ENCODE measurements at regions not wholly inside any gene's neighbourhood (a gene's known extent, or its start where the extent isn't known, plus 50 kb on each side); places are given as distances from the start of the nearest gene placed in this dataset.
"Not testable (repeated sequence)": the region's sequence is repeated elsewhere in the genome, so short reads cannot be mapped to it uniquely, and the experiment has no call there.

DNA sequence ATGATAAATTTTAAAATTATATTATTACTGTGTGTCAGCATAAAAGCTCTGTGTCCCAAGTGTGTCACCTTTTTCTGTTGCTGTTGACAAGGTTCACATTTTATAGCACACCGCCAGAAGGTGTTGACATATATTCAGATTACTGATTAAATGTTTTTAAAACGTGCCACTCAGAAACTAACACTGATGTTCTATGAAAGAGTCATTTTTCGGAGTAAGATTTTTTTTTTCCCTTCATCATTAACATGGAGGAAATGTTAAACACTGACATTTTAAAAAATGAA, 197.5 kb downstream of the TM9SF2 start:
- DNase-seq (ENCODE audit: low spot score): no peak

DNA sequence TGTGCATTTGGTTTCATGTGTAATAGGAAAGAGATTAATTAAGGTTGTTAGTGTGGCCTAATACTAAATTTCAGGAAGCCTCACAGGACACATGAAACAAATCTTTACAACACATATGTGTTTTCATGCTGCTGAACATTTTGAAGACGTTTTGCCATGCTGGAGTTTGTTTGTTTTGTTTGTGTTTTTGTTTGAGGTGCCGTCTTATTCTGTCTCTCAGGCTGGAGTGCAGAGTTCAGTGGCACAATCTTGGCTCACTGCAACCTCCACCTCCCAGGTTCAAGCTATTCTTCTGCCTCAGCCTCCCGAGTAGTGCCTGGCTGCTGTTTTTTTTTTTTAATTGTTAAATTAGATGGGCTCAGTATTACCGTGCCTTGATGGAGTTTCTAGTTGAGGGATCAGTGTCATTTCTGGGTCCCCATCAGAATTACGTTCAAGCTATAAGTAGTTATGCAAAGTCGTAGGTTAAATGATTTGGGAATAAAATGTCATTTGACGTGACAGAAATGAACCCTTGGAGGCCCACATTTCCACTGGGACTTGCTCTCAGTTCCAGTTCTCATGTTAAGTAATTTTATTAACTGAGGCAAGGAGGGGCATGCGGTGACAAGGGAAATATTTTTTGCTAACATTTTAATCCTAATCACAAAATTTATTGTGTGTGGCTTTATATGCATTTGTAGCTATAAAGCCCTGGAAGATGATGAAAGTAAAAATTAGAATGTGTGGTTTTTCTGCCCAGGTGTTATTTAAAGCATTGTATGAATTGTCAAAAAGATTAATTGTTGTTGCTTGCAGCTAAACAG, 196.9 kb downstream of the TM9SF2 start:
- no peak for DNase-seq (ENCODE audit: low spot score)

DNA sequence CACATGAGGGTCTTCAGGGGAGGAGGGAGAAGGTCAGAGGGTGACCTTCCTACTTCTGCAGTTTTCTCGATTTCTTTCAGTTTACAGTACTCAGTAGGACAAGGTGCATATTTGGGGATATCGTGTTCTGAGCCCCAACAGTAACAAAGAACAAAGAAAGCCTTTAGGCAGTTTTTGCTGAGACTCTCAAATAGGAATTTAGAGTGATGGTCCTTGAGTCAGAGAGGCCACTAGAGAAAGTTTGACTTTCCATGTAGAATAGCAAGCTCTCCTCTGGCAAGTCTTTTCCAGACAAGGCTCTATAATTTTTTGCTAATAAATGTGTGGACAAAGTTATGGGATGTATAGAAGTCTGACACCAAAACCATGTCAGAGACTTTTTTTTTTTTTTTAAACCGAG, 194.6 kb downstream of the TM9SF2 start:
- no peak for DNase-seq (ENCODE audit: low spot score)

DNA sequence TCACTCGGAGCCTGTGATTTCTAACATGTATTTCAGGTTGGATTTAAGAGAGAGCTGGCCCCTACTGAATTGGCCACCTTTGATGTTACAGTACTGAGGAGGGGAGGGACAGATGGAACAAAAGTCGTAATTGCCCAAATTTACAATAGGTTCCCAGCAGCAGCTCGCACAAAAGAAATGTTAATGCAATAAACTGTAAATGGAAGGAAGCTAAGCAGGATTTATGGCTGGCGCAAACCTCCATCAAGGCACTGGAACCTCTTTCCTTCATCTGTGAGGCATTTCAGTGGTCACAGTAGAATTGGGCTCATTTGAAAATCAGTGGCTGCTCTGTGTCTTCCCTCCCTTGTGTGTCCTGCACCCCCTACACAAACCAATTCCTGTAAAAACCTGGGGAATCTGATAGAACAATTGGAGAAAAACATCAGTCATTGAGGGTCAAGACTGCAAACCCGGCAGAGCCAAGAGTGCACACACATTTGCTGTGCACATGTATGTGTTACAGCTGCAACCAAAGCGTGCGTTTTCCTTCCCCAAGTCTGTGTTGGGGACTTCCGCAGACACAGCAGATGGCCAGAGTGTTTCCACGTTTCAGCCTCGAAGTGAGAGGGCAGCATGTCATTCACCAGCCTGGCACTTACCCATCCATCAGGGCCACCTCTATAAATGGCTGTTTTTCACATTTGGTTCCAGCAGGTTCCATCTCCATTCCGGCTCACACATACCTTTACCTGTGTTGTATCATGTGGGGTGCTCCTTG, 192.8 kb downstream of the TM9SF2 start:
- no peak for DNase-seq (ENCODE audit: low spot score)

DNA sequence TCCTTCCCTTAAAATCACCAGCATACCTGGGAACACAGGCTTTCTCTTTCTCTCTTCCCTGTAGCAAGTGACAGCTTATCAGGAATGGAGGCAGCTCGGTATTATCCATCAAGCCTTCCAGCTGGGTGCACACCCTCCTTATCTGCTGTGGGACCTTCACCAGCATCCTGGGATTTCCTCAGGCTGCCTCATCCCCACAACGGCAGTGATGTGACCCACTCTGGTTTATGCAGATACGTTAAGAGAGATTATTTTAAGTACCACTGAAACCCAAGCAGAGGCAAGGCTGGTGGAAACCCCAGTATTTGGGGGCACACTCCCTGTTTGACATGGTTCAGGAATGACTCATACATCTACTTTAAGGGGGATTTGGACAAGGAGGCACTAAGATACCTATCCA, 192.1 kb downstream of the TM9SF2 start:
- no peak for DNase-seq (ENCODE audit: low spot score)

DNA sequence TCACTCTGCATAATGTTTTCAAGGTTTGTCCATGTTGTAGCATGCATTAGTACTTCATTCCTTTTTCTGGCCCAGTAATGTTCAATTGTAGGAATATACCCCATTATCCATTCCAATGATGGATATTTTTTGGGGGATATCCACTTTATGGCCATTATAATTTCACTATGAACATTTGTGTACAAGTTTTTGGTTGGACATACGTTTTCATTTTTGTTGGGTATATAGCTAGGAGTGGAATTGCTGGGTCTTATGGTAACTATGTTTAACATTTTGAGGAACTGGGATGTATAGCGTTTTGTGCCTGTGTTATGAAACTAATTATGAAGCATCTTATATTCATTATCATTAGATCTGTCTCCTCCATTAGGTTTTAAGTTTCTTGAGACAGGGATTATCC, 191.6 kb downstream of the TM9SF2 start:
- DNase-seq (ENCODE audit: low spot score): no peak

DNA sequence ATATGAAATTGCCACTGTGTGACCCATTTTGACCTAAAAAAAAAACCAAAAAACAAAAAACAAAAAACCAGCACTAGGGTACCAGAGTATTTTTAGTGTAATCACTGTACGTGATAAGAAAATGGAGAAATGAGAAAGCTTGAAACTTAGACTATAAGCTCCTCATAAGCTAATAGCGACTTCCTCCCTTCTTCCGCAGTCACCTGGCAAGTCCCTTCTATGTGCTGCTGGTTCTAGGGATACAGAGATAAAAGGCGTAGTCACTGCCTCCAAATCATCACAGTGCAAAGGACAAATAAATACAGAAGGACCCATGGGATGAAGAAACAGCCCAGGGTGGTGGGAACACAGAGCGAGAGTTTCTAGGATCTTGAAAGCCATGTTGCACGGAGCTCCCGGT, 190.3 kb downstream of the TM9SF2 start:
- no peak for DNase-seq (ENCODE audit: low spot score)

DNA sequence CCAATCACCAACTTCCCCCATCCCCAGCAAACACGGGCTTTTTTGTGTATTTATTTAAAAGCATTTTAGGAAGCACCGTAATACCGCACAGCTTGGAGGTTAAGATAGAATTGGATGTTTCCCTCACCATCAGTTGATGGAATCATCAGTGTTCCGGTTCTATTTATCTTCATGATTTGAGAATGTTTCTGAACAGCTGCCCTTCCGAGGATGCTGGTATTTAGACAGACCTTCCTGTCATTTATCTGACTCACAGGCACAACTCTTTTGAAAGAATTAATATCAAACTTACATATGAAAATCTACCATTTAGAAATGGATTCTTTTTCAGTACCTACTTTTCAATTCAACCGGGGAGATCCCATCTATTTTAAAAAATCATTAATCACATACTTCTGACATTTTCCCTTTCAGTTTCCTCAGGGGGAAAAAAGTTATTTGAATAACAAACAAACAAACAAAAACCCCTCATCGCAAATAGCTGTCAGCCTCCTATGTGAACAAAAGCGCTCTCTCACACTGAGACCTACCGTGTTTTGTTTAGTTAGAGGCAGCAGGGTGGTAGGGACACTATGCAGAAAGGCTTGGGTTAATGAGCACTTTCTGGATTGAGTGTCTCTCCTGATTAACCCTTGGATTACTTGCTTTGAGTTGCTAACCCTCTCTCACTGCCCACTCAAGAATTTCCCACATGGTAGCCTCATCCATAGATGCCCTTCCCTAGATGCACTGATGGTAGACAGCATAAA, 189.3 kb downstream of the TM9SF2 start:
- DNase-seq (ENCODE audit: low spot score): no peak

DNA sequence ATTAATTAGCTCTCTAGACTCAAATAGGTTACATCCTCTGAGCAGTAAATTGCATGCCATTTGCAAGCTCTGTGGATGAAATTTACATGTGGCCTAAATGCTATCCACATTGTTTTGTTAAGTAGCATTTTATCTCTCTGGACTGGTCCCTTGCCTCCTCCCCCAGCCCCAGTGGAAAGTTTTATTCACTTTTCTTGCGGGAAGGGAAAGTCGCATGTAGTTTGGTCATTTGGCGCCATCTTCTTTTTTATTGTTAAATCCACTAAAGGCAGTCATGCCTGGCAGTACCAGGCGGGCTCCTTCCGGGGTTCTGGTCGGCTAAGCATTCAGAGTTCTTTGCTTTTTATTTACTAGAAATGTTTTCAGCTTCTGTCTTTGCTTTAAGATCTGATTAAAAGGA, 188.7 kb downstream of the TM9SF2 start:
- DNase-seq (ENCODE audit: low spot score): no peak

DNA sequence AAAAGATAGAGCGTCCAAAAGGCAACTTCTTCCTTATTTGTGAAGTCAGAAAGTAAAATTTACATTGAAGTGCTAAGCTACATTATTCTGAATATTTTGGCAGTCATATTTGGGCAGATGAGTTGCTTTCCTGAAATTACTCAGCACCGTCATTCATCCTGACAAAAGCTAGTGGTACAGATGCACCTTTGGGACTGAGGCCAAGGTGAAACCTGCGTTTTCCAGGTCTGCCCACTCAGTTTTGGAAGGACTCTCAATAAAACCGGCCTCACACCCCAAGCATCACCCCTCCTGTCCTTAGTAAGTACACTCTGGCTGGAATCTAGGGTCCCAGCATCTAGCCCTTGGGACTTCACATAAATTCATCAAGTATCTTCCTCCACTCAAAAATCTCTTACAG, 187.5 kb downstream of the TM9SF2 start:
- DNase-seq (ENCODE audit: low spot score): no peak

DNA sequence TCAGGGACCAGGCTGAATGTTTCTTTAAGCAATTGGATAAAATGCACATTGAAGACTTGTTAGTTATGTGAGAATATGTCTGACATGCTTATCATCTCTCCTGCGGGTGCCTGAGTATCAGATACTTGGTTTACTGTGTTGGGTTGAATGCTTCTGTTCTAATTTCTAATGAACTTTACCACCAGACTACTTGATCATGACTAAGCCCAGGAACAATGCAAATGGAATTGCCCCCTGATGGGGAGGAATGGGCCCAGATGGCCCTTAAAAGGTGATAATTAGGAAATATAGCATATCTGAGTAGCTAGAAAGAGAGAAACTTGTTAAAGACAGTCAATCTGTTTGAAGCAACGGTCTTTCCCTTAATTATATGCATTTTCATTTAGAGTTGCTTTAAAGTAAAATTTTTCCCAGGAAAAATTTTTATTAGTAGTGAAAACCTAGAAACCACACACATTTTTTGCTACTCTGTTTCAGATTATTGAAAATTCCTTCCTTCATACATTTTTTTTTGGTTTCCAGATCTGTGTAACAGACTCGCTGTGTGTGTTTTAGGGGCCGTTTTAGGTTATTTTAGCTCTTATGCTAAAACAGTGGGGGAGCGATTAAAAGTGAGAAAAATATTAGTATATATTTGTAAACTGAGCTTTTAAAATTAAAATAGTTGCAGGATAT, 186.6 kb downstream of the TM9SF2 start:
- DNase-seq (ENCODE audit: low spot score): peak; percentile 15

DNA sequence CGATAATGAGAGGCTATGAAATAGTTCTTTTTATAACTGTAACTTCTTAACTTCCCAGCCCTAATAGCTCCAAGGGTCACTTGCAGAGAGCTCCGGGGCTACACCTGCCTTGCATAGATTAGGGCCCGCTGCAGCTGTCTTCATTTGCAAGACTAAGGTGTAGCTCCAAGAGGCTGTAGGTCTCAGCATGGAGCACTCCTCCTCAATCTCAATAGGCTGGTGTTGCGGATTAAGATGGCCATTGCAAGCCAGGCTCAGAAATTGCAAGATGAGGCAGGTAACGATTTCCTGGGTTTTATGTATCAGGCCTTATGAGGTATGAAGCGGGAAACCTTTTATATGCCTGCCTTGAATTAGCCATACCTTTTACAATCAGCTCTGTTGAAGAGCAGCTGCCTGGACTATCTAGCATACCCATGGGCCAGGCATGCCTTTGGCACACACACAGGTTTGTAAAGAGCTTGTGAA, 185.7 kb downstream of the TM9SF2 start:
- DNase-seq (ENCODE audit: low spot score): peak; percentile 40

DNA sequence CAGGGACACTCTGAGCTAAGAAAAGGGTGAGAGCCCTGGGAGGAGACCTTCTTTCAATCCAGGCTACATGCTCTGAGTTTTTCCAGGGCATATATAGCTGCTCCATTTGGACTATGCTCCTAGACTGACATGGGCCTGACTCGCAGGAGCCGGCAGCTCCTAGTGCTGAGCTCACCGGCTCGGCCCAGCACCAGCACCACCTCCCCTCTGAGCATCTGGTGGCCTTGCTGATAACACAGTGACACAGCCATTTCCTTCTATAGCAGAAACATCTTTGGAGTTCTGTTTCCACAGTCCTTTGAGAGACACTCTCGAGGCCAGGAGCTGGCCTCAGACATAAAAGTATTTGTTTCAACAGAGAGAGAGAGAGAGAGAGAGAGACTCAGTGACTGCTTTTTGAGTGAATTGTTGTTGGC, 184.9 kb downstream of the TM9SF2 start:
- peak; percentile 83 for DNase-seq (ENCODE audit: low spot score)

DNA sequence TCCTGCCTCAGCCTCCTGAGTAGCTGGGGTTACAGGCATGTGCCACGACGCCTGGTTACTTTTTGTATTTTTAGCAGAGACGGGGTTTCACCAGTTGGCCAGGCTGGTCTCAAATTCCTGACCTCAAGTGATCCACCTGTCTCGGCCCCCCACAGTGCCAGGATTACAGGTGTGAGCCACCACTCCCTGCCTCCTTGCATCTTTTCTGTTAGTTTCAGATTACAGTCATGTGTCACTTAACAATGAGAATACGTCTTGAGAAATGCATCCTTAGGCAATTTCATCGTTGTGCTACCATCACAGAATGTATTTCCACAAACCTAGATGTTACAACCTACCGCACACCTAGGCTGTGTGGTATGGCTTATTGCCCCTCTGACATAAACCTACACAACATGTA, 180.4 kb downstream of the TM9SF2 start:
- DNase-seq (ENCODE audit: low spot score): no peak

DNA sequence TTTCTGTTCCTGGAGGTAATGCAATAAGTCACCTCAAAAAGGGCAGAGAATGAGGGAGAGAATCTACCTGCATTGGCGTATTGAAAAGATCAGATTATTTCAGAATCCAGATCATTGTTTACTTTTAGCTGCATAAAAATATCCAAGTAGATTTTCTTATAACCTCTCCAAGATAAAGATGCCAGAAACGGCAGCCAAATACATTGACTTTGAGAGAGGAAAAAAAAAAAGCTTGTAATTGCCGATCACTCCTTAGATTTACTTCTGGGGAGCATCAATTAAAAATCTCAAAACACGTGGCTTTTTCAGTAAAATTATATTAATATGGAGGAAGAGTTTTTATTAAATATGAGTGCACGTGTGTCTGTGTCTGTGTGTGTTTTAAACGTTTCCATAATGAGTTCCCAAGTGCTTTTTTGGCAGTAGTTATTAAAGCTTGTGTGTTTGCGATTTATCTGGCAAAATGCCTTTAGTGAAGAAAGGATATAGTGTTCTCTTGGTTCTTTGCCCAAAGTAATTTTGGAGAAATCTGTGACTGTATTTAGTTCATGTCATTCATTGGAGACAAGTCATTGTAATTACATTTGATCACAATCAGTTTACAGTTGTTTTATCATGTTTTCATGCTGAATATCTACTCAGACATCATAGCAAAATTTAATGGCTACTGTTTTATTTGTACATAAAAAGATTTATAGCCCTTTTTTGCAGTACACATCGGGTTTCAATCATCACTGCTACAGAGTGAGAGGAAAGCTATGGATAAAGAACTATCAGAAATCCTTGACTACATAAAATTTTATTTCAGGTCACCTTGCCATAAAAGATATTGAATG, 176.1 kb downstream of the TM9SF2 start:
- DNase-seq (ENCODE audit: low spot score): no peak

DNA sequence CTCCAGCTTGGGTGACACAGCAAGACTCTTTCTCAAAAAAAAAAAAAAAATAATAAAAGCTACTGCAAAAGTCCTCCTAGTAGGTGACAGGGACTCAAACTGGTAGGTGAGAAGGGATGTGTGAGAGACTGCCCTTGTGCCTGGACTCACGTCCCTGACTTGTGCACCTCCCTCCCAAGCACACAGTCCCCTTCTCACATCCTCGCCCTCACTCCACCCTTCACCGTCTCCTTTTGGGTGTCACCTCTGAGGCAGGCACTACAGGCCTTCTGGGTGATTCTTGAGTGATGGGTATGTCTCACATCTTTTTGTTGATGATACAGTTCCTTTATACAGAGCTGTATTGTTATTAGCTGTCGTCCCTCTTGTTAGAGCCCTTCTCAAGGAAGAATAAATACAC, 170.5 kb downstream of the TM9SF2 start:
- no peak for DNase-seq (ENCODE audit: low spot score)

DNA sequence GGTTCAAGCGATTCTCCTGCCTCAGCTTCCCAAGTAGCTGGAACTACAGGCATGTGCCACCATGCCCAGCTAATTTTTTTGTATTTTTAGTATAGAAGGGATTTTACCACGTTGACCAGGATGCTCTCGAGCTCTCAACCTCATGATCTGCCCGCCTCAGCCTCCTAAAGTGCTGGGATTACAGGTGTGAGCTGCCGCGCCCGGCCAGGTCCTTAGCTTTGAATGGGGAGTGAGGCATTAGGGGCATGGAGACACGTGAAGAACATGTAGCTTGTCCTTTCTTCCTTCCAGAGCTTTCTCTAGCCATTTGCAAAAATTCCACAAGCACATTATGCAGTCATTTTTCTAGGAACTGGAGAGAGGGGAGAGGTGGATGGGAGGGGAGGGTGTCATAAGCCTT, 167.8 kb downstream of the TM9SF2 start:
- DNase-seq (ENCODE audit: low spot score): not testable (repeated sequence)

DNA sequence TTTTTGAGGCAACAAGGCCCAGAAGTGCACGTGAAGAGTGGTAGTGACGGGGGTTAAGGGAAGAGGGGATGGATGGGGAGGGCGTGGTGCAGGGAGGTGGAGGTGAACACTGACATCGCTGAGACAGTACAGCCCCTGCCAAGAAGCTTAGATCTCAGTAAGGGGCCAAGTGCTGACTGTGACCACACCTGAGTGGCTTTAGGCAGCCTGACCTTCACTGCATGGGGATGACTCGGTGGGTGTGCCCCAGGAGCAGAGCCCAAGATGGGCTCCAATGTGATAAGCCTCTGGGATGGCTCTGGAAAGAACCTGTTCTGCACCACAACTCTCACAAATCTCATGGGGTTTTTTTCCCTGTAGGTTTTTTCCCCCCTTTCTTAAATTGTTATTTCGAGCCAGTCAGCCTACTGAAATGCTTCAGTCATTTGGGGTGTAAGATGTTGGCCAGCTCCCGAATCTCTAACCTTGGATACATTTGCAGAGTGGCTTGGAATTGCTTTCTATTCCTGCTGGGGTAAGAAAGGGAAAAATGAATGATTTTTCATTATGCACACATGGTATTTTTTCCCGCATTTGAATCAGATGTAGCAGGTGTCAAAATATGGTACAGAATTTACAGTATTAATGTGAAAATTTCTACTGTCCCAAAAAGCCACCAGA, 165.0 kb downstream of the TM9SF2 start:
- DNase-seq (ENCODE audit: low spot score): no peak

DNA sequence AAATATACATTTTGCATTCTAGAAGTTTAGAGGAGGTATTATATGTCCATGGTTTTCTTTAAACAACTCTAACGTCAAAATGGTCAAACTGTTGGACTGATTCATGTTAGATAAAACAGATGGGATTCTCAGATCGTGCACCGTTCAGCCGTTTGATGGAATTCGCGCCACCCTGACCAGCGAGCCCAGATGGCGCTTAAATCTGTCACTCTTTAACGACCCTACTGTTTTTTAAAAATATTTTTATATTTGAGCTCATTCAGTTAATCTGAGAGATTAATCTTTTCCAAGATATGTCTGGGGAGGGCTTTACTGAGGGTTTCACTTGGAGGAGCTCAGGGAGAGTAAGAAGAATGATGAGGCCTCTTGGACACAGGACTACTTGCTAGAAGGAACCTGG, 164.4 kb downstream of the TM9SF2 start:
- no peak for DNase-seq (ENCODE audit: low spot score)

DNA sequence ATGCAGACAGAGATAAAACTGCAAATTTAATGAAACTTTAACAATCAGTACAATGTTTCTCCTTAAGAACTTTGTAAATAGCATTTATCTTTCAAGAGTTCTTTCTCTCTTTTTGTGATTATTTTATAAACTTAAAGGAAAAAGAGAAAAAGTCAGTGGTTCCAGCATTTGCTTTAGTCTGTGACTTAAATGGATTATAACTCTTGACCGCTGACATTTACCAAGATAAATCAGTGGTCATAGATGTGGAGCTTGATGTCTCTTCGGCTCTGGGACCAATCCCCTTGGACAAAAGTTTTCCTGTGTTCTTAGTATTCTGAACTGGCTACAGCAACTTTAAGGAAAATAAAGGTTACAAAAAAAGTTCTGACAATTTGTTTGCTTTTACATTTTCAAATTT, 162.6 kb downstream of the TM9SF2 start:
- DNase-seq (ENCODE audit: low spot score): no peak
